Sigmoid colon (tissue), 4 donors: ENCODE measurements at regions not wholly inside any gene's neighbourhood (a gene's known extent, or its start where the extent isn't known, plus 50 kb on each side); places are given as distances from the start of the nearest gene placed in this dataset.

Experiments
- POLR2A ChIP-seq, 2 donors: fragments of 450-650 bp; IDR thresholded peaks; one replicate each; pipeline ENCODE4 v1.6.1; 2016; ENCODE audit warnings: antibody characterized with exemption in 2 of 2, mild to moderate bottlenecking in 2 of 2, moderate library complexity in 2 of 2
- POLR2AphosphoS5 ChIP-seq, 4 donors: sonication (generic); formaldehyde crosslinking; IDR thresholded peaks; one replicate each; pipeline ENCODE4 v1.6.1; 2017; ENCODE audit warnings: antibody characterized with exemption in 4 of 4
- TF ChIP-seq, protein P1 (sequence below), 4 experiments: fragments of 450-650 bp in 3 of 4; fragments of 200-600 bp in 1 of 4; IDR thresholded peaks; one replicate each; pipeline ENCODE4 v1.5.1; 2016 to 2019; ENCODE audit warnings: antibody characterized with exemption in 4 of 4, mild to moderate bottlenecking in 3 of 4, moderate library complexity in 2 of 4

GRCh38 chr5:168088410-168089173 lies 202.9 kb upstream of the WWC1 start:
- TF ChIP-seq, protein P1, sequence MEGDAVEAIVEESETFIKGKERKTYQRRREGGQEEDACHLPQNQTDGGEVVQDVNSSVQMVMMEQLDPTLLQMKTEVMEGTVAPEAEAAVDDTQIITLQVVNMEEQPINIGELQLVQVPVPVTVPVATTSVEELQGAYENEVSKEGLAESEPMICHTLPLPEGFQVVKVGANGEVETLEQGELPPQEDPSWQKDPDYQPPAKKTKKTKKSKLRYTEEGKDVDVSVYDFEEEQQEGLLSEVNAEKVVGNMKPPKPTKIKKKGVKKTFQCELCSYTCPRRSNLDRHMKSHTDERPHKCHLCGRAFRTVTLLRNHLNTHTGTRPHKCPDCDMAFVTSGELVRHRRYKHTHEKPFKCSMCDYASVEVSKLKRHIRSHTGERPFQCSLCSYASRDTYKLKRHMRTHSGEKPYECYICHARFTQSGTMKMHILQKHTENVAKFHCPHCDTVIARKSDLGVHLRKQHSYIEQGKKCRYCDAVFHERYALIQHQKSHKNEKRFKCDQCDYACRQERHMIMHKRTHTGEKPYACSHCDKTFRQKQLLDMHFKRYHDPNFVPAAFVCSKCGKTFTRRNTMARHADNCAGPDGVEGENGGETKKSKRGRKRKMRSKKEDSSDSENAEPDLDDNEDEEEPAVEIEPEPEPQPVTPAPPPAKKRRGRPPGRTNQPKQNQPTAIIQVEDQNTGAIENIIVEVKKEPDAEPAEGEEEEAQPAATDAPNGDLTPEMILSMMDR (IDR thresholded peaks at IDR 0.05) = no peak
- no peak for TF ChIP-seq POLR2AphosphoS5 (IDR thresholded peaks at IDR 0.05)
- TF ChIP-seq POLR2A (IDR thresholded peaks at IDR 0.05) = no peak
